ENCODE measurements at regions not wholly inside any gene's neighbourhood (a gene's known extent, or its start where the extent isn't known, plus 50 kb on each side); places are given as distances from the start of the nearest gene placed in this dataset.

GRCh38 chr5:167448376-167448775 lies 843.1 kb upstream of the WWC1 start:
- ATAC-seq = no peak
- no peak for TF ChIP-seq CTCF (IDR thresholded peaks at IDR 0.05)
- no peak overlapping the region for H3K27ac ChIP-seq
- intact Hi-C loops (cut with DNase I) = no loop called here
- no peaks in the 10 kb centered on the region for H3K27me3 ChIP-seq
- no peaks in the 10 kb centered on the region for H3K36me3 ChIP-seq
- no peak for DNase-seq
- no peaks in the 10 kb centered on the region for H3K9me3 ChIP-seq
- H3K4me3 ChIP-seq = no peak overlapping the region
- no peaks in the 10 kb centered on the region for H3K4me1 ChIP-seq

GRCh38 chr5:167451076-167451475 lies 840.4 kb upstream of the WWC1 start:
- Histone ChIP-seq H3K4me1 (no peaks in the 10 kb centered on the region), H3K27me3 (no peaks in the 10 kb centered on the region), H3K9me3 (no peaks in the 10 kb centered on the region), H3K36me3 (no peaks in the 10 kb centered on the region), H3K4me3 (no peak overlapping the region), H3K27ac (no peak overlapping the region)
- intact Hi-C loops (cut with DNase I) = no loop called here
- DNase-seq (no peak), ATAC-seq (no peak)
- TF ChIP-seq CTCF (IDR thresholded peaks at IDR 0.05) = no peak

- ATAC-seq (no peak), DNase-seq (no peak)
- Histone ChIP-seq H3K9me3 (no peaks in the 10 kb centered on the region), H3K4me3 (no peak overlapping the region), H3K4me1 (no peaks in the 10 kb centered on the region), H3K36me3 (no peaks in the 10 kb centered on the region), H3K27ac (no peak overlapping the region), H3K27me3 (no peaks in the 10 kb centered on the region)
- intact Hi-C loops (cut with DNase I) = no loop called here
- TF ChIP-seq CTCF (IDR thresholded peaks at IDR 0.05) = no peak
Observed at GRCh38 chr5:167452136-167452535, 839.3 kb upstream of the WWC1 start.

GRCh38 chr5:167453246-167454030 lies 838.0 kb upstream of the WWC1 start:
- Histone ChIP-seq H3K4me3 (no peak overlapping the region), H3K36me3 (no peaks in the 10 kb centered on the region), H3K9me3 (no peaks in the 10 kb centered on the region), H3K27me3 (no peaks in the 10 kb centered on the region), H3K4me1 (no peaks in the 10 kb centered on the region), H3K27ac (no peak overlapping the region)
- no peak for TF ChIP-seq CTCF (IDR thresholded peaks at IDR 0.05)
- intact Hi-C loops (cut with DNase I) = no loop called here
- no peak for DNase-seq
- no peak for ATAC-seq

- no peak for TF ChIP-seq CTCF (IDR thresholded peaks at IDR 0.05)
- Histone ChIP-seq H3K9me3 (no peaks in the 10 kb centered on the region), H3K4me1 (no peaks in the 10 kb centered on the region), H3K36me3 (no peaks in the 10 kb centered on the region), H3K4me3 (no peak overlapping the region), H3K27ac (no peak overlapping the region), H3K27me3 (no peaks in the 10 kb centered on the region)
- intact Hi-C loops (cut with DNase I) = no loop called here
- ATAC-seq (no peak), DNase-seq (no peak)
Observed at GRCh38 chr5:167458412-167458811, 833.0 kb upstream of the WWC1 start.

All from upper lobe of right lung (tissue), 1 donor.